Transverse colon (tissue), 4 donors: ENCODE measurements at regions not wholly inside any gene's neighbourhood (a gene's known extent, or its start where the extent isn't known, plus 50 kb on each side); places are given as distances from the start of the nearest gene placed in this dataset.

Source experiments
- DNase-seq: peaks from one replicate; pipeline ENCODE4 v3.0.0-alpha.2; 2019
- H3K27ac ChIP-seq, 4 donors: fragments of 200-600 bp; sonication (generic); 2 replicates each; pipeline ENCODE4 v1.5.1; 2016 to 2018; ENCODE audit warnings: inconsistent platforms in 4 of 4
- H3K27me3 ChIP-seq: fragments of 200-600 bp; sonication (generic); 2 replicates; pipeline ENCODE4 v1.5.1; 2017; ENCODE audit warnings: inconsistent platforms
- H3K36me3 ChIP-seq, 4 donors: fragments of 200-600 bp; sonication (generic); 2 replicates each; pipeline ENCODE4 v1.5.1; 2017 to 2019; ENCODE audit warnings: inconsistent platforms in 4 of 4
- H3K4me1 ChIP-seq, 4 donors: fragments of 200-600 bp; sonication (generic); 2 replicates each; pipeline ENCODE4 v1.5.1; 2017 to 2020; ENCODE audit warnings: inconsistent platforms in 4 of 4
- H3K4me3 ChIP-seq, 4 donors: fragments of 200-600 bp; sonication (generic); 1 replicate in 1 of 4; 2 replicates in 3 of 4; pipeline versions ENCODE4 v1.5.1 to v1.6.1; 2017 to 2019; ENCODE audit warnings: inconsistent platforms in 4 of 4
- H3K9me3 ChIP-seq, 2 donors: fragments of 200-600 bp; sonication (generic); 2 replicates each; pipeline ENCODE4 v1.5.1; 2017 to 2019; ENCODE audit warnings: inconsistent platforms in 2 of 2
- EP300 ChIP-seq: sonication (generic); formaldehyde crosslinking; IDR thresholded peaks from one replicate; pipeline ENCODE4 v1.6.1; 2017; ENCODE audit warnings: antibody characterized with exemption, low read depth
- POLR2A ChIP-seq: fragments of 450-650 bp; IDR thresholded peaks from one replicate; pipeline ENCODE4 v1.6.1; 2016; ENCODE audit warnings: antibody characterized with exemption, mild to moderate bottlenecking, moderate library complexity
- POLR2AphosphoS5 ChIP-seq, 3 donors: sonication (generic); formaldehyde crosslinking; IDR thresholded peaks; one replicate each; pipeline ENCODE4 v1.6.1; 2016; ENCODE audit warnings: antibody characterized with exemption in 3 of 3
- WGBS, 2 donors: methylation state at CpG; one replicate each; pipeline ENCODE4 v1.1.5; 2018; ENCODE audit warnings: low coverage in 1 of 2; 5-methylcytosine and 5-hydroxymethylcytosine counted together
- in situ Hi-C, 4 donors: fragments of 200-750 bp; cut with MboI; loops; one replicate each; pipeline versions ENCODE4 v1.15.0 to v1.15.1; 2017; ENCODE audit warnings: low sequenced_read_pairs in 3 of 4, low pct_ligation_motif_present in 1 of 4, low pct_unique_long_range_greater_than_20kb in 1 of 4
- intact Hi-C: fragments of 100-400 bp; cut with DNase I; formaldehyde crosslinking; loops from one replicate; pipeline ENCODE4 v1.15.1; 2023; ENCODE audit warnings: low total_unique reads
- TF ChIP-seq, protein P1 (sequence below), 5 experiments: fragments of 200-600 bp in 3 of 5; fragments of 450-650 bp in 2 of 5; sonication (generic) in 3 of 5; IDR thresholded peaks; 1 replicate in 2 of 5; 2 replicates in 3 of 5; pipeline ENCODE4 v1.5.1; 2016 to 2017; ENCODE audit warnings: antibody characterized with exemption in 5 of 5, inconsistent platforms in 3 of 5, mild to moderate bottlenecking in 2 of 5, moderate library complexity in 1 of 5

DNA sequence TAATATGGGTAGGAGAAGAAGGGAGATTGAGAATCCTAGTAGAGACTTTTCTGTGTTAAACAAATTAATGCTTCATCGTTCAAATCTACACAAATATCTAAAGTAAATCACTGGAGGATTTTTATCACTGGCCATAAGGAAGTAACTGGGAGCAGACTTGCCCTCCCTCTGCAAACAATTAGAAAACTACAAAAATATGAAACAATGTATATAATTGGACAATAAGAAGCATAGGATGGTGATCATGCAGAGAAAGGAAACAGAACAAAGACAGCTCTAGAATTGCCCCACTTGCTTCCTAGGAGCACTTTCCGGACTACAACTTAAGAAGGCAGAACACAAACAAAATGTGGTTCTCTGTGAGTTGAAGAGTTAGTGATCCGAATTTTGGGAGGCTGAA, 452.7 kb upstream of the KLHL29 start:
- DNase-seq = no peak
- H3K27ac ChIP-seq = no peak overlapping the region
- no peak for TF ChIP-seq POLR2A
- TF ChIP-seq, protein P1, sequence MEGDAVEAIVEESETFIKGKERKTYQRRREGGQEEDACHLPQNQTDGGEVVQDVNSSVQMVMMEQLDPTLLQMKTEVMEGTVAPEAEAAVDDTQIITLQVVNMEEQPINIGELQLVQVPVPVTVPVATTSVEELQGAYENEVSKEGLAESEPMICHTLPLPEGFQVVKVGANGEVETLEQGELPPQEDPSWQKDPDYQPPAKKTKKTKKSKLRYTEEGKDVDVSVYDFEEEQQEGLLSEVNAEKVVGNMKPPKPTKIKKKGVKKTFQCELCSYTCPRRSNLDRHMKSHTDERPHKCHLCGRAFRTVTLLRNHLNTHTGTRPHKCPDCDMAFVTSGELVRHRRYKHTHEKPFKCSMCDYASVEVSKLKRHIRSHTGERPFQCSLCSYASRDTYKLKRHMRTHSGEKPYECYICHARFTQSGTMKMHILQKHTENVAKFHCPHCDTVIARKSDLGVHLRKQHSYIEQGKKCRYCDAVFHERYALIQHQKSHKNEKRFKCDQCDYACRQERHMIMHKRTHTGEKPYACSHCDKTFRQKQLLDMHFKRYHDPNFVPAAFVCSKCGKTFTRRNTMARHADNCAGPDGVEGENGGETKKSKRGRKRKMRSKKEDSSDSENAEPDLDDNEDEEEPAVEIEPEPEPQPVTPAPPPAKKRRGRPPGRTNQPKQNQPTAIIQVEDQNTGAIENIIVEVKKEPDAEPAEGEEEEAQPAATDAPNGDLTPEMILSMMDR (IDR thresholded peaks at IDR 0.05) = no peak
- no peak for TF ChIP-seq EP300
- TF ChIP-seq POLR2AphosphoS5 (IDR thresholded peaks at IDR 0.05) = no peak
- no peaks in the 10 kb centered on the region for H3K27me3 ChIP-seq
- WGBS, 2 donors = 27 to 48% methylated on average over 3 of the region's 3 CpGs
- H3K4me3 ChIP-seq = no peak overlapping the region
- peaks cover 0 to 12% (median 0%) of the 10 kb centered on the region in 4 donors for H3K4me1 ChIP-seq
- no peaks in the 10 kb centered on the region for H3K36me3 ChIP-seq
- intact Hi-C loops (no loop called here), in situ Hi-C loops (no loop called here)
- H3K9me3 ChIP-seq = no peaks in the 10 kb centered on the region

DNA sequence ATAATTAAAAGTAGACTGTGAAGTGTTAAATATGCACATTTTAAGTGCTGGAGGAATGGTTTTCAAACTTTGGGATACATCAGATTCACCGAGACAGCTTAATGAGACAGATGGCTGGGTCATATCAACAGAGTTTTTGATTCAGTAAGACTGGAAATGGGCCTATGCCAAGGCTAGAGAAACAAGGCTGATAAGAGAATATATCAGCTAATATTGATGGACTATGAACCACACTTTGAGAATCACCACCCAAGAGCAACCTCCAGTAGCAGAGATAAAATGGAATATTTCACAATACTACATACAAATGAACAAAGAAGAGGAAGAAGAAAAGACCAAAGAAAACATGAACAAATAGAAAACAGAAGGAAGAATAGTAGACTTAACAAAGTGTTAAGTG, 450.2 kb upstream of the KLHL29 start:
- no peak overlapping the region for H3K27ac ChIP-seq
- in situ Hi-C loops (no loop called here), intact Hi-C loops (no loop called here)
- 75% methylated on average over 1 of the region's 1 CpG for WGBS, 2 donors
- TF ChIP-seq EP300 = no peak
- TF ChIP-seq, protein P1 (IDR thresholded peaks at IDR 0.05) = no peak
- no peak for TF ChIP-seq POLR2A
- TF ChIP-seq POLR2AphosphoS5 (IDR thresholded peaks at IDR 0.05) = no peak
- peaks cover 0 to 12% (median 0%) of the 10 kb centered on the region in 4 donors for H3K4me1 ChIP-seq
- no peaks in the 10 kb centered on the region for H3K9me3 ChIP-seq
- DNase-seq = no peak
- no peaks in the 10 kb centered on the region for H3K36me3 ChIP-seq
- H3K4me3 ChIP-seq = no peak overlapping the region
- H3K27me3 ChIP-seq = no peaks in the 10 kb centered on the region

DNA sequence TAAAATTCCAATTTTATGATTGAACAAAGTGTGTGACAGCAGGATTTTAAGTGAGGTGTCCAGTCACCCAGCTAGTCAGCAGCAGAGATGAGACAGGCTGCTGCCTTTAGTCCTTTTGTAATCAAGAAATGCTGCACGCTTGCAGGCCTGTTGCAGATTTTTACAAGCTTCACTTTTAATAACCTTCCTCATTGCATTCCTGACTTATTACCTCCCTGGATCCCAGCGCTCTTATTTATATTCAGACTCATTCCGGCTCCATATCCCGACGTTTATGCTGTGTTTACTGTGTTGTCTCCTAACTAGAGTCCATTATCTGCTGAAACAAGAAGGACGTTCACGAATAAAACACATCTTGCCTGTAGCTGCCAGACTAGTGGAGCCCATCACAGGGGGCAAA, 442.5 kb upstream of the KLHL29 start:
- Histone ChIP-seq H3K9me3 (no peaks in the 10 kb centered on the region), H3K4me3 (no peak overlapping the region), H3K27me3 (no peaks in the 10 kb centered on the region), H3K27ac (no peak overlapping the region), H3K4me1 (no peaks in the 10 kb centered on the region), H3K36me3 (no peaks in the 10 kb centered on the region)
- intact Hi-C loops (no loop called here), in situ Hi-C loops (no loop called here)
- no peak for DNase-seq
- TF ChIP-seq POLR2AphosphoS5 (IDR thresholded peaks at IDR 0.05) = no peak
- 42% methylated on average over 7 of the region's 7 CpGs; no CpG with 5 or more reads in 1 of the 2 donors for WGBS, 2 donors

DNA sequence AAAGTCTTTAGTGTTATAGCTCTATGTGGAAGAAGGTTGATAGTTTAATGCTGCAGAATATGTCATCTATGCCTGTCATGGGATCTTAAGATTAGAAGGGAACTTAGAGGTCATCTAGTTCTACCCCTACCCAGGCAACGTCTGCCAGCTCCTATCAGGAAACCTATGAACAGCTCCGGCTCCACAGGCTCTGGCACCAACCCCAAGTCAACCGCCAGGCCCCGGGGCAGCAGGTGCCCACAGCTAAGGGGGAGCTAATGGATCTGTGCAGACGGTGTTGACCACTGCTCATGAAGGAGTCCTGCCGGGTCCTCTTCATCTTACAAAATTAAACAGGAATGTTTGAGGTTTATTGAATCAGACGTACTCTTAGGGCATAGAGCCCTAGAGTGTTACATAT, 440.8 kb upstream of the KLHL29 start:
- 67 to 94% methylated on average over 1 to 7 of the region's 7 CpGs for WGBS, 2 donors
- Histone ChIP-seq H3K27ac (no peak overlapping the region), H3K36me3 (no peaks in the 10 kb centered on the region), H3K27me3 (no peaks in the 10 kb centered on the region), H3K9me3 (no peaks in the 10 kb centered on the region), H3K4me3 (no peak overlapping the region), H3K4me1 (no peaks in the 10 kb centered on the region)
- no peak for DNase-seq
- intact Hi-C loops (no loop called here), in situ Hi-C loops (no loop called here)
- TF ChIP-seq POLR2AphosphoS5 (IDR thresholded peaks at IDR 0.05) (no peak), POLR2A (no peak)
- TF ChIP-seq, protein P1 (IDR thresholded peaks at IDR 0.05) = no peak

DNA sequence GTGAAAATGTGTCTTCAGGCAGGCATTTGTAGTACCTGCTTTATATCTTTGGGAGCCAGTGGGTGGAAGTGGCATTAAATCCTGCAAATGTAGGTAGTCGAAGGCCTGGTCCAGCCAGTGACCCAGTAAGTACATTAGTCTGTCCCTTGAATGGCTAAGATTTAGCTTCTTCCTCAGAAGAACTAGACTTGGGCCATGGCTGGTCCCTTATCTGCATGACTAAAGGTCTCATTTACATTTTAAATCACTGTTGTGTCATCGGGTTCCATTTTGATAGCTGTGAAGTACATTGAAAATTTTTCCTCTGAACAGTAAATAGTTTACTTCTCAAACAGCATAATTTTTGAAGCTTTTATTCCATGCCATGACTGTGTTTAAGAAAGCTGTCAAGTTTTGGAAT, 438.4 kb upstream of the KLHL29 start:
- in situ Hi-C loops (no loop called here), intact Hi-C loops (no loop called here)
- Histone ChIP-seq H3K4me1 (no peaks in the 10 kb centered on the region), H3K9me3 (no peaks in the 10 kb centered on the region), H3K36me3 (no peaks in the 10 kb centered on the region), H3K4me3 (no peak overlapping the region), H3K27me3 (no peaks in the 10 kb centered on the region), H3K27ac (no peak overlapping the region)
- WGBS, 2 donors = 80 to 91% methylated on average over 1 to 2 of the region's 2 CpGs
- DNase-seq = no peak
- TF ChIP-seq, protein P1 (IDR thresholded peaks at IDR 0.05) = no peak
- no peak for TF ChIP-seq EP300
- no peak for TF ChIP-seq POLR2A
- TF ChIP-seq POLR2AphosphoS5 (IDR thresholded peaks at IDR 0.05) = no peak
